ENCODE measurements at regions not wholly inside any gene's neighbourhood (a gene's known extent, or its start where the extent isn't known, plus 50 kb on each side); places are given as distances from the start of the nearest gene placed in this dataset.

- peaks cover 43% of the 10 kb centered on the region for H3K4me1 Mint-ChIP-seq
These were observed 1323.6 kb downstream of the TBC1D22A start for GRCh38 chr22:48085901-48086645.

More at GRCh38 chr22:48085901-48086645, 1323.6 kb downstream of the TBC1D22A start:
- Mint-ChIP-seq H3K27me3 (peaks cover 7% of the 10 kb centered on the region), H3K27ac (no peak overlapping the region), H3K4me3 (no peak overlapping the region), H3K9me3 (ENCODE audit: insufficient read depth) (no peaks in the 10 kb centered on the region)
- Histone ChIP-seq H3K4me1 (ENCODE audit: control insufficient read depth in 2 of 2, insufficient read depth in 2 of 2, low read length in 2 of 2) (peaks cover 37 to 42% of the 10 kb centered on the region in 2 donors), H3K36me3 (replicated peaks in 1 of 2; ENCODE audit: control extremely low read depth in 1 of 2, control insufficient read depth in 1 of 2, extremely low read depth in 1 of 2, insufficient read depth in 2 of 2, low read length in 1 of 2) (no peaks in the 10 kb centered on the region), H3K4me2 (replicated peaks; ENCODE audit: low read depth, low read length, poor library complexity, severe bottlenecking) (no peak overlapping the region), H3K27me3 (replicated peaks in 1 of 4; ENCODE audit: control extremely low read depth in 1 of 4, control insufficient read depth in 3 of 4, insufficient read depth in 4 of 4, low read length in 3 of 4) (peaks cover 0 to 5% (median 2%) of the 10 kb centered on the region in 4 experiments), H4K20me1 (ENCODE audit: control insufficient read depth, insufficient read depth, low read length, poor library complexity, severe bottlenecking) (no peaks in the 10 kb centered on the region), H3K79me2 (ENCODE audit: control insufficient read depth, insufficient read depth, low read length) (no peaks in the 10 kb centered on the region), H2AFZ (ENCODE audit: insufficient read depth, low read depth, low read length, poor library complexity, severe bottlenecking) (no peak overlapping the region), H3K9me3 (ENCODE audit: control extremely low read depth in 1 of 3, control insufficient read depth in 2 of 3, insufficient read depth in 1 of 3, low read length in 2 of 3) (peaks cover 0 to 9% (median 0%) of the 10 kb centered on the region in 3 donors), H3K4me3 (ENCODE audit: control extremely low read depth in 1 of 5, extremely low read depth in 1 of 5, insufficient read depth in 1 of 5, low read depth in 2 of 5, low read length in 4 of 5) (no peak overlapping the region), H3K27ac (ENCODE audit: low read length in 2 of 2) (no peak overlapping the region), H3K9ac (ENCODE audit: low read length) (no peak overlapping the region)
- no peak for DNase-seq
- ChIA-PET POLR2A (no interaction called here), CTCF (no interaction called here)
- 90% methylated on average over 2 of the region's 8 CpGs for WGBS (ENCODE audit: insufficient coverage)
- ATAC-seq (ENCODE audit: low read depth) = no peak
- TF ChIP-seq EZH2 (IDR thresholded peaks at IDR 0.05; ENCODE audit: borderline replicate concordance, insufficient read depth, low read depth, low read length, poor library complexity, severe bottlenecking) (no peak), CTCF (IDR thresholded peaks at IDR 0.05) (no peak)
- intact Hi-C loops (cut with micrococcal nuclease) = no loop called here
